Neural cell (in vitro differentiated cells): ENCODE measurements at regions not wholly inside any gene's neighbourhood (a gene's known extent, or its start where the extent isn't known, plus 50 kb on each side); places are given as distances from the start of the nearest gene placed in this dataset.

Source experiments
- EZH2 ChIP-seq: fragments of 200-600, 300-800 bp; shearing (Covaris generic), sonication (generic); IDR thresholded peaks from 2 replicates; pipeline ENCODE4 v1.6.1; 2014; ENCODE audit warnings: antibody characterized with exemption, low read length, borderline replicate concordance, mild to moderate bottlenecking; ENCODE audit not compliant: insufficient read depth, poor library complexity, severe bottlenecking
- MXI1 ChIP-seq: fragments of 450-650 bp; conservative IDR thresholded peaks from 2 replicates; pipeline ENCODE4 v1.6.1; 2014; ENCODE audit warnings: antibody characterized with exemption, mild to moderate bottlenecking; ENCODE audit not compliant: poor library complexity, severe bottlenecking
- TAF1 ChIP-seq: IDR thresholded peaks from 2 replicates; pipeline ENCODE4 v1.6.1; 2012; ENCODE audit warnings: low read depth
- TF ChIP-seq, protein P1 (sequence below): fragments of 450-650 bp; IDR thresholded peaks from 2 replicates; pipeline ENCODE4 v1.5.1; 2014; ENCODE audit warnings: antibody characterized with exemption, mild to moderate bottlenecking, moderate library complexity; ENCODE audit not compliant: poor library complexity, severe bottlenecking

DNA sequence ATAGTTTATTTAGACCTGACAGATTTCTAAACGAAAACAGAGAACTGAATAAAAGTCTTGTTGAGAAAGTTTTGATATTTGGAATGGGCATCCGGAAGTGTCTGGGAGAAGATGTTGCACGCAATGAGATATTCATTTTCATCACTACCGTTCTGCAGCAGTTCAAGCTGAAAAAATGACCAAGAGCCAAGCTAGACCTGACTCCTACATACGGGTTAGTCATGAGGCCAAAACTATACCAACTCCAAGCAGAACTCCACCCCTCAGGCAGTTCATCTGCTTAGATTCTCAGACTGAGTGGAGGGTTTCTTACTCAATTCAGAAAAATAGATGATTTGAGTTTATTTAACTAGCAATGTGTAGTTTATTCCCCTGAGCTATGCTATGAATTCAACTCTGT lies 95.4 kb upstream of the ANXA1 start:
- TF ChIP-seq, protein P1, sequence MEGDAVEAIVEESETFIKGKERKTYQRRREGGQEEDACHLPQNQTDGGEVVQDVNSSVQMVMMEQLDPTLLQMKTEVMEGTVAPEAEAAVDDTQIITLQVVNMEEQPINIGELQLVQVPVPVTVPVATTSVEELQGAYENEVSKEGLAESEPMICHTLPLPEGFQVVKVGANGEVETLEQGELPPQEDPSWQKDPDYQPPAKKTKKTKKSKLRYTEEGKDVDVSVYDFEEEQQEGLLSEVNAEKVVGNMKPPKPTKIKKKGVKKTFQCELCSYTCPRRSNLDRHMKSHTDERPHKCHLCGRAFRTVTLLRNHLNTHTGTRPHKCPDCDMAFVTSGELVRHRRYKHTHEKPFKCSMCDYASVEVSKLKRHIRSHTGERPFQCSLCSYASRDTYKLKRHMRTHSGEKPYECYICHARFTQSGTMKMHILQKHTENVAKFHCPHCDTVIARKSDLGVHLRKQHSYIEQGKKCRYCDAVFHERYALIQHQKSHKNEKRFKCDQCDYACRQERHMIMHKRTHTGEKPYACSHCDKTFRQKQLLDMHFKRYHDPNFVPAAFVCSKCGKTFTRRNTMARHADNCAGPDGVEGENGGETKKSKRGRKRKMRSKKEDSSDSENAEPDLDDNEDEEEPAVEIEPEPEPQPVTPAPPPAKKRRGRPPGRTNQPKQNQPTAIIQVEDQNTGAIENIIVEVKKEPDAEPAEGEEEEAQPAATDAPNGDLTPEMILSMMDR: no peak
- TF ChIP-seq TAF1: no peak
- no peak for TF ChIP-seq EZH2
- TF ChIP-seq MXI1: no peak
